NCI-H748 (cell line): ENCODE measurements at regions not wholly inside any gene's neighbourhood (a gene's known extent, or its start where the extent isn't known, plus 50 kb on each side); places are given as distances from the start of the nearest gene placed in this dataset.

Experiments
- DNase-seq: peaks from one replicate; lab custom pipeline; 2025; ENCODE audit not compliant: unreplicated experiment; lab: John Stamatoyannopoulos, UW

- DNase-seq, result no peak
Observed at GRCh38 chr6:113646701-113647100, 210.4 kb upstream of the MARCKS start.

- no peak for DNase-seq
Observed at GRCh38 chr6:113647143-113647889, 209.8 kb upstream of the MARCKS start.

- DNase-seq, result no peak
Observed at GRCh38 chr6:113648698-113649097, 208.4 kb upstream of the MARCKS start.

GRCh38 chr6:113649276-113649675 is 207.9 kb upstream of the MARCKS start:
- no peak for DNase-seq

GRCh38 chr6:113649880-113650609 is 207.1 kb upstream of the MARCKS start:
- DNase-seq, result no peak

GRCh38 chr6:113650610-113650979 is 206.6 kb upstream of the MARCKS start:
- DNase-seq, result no peak

- DNase-seq, result no peak
Observed at GRCh38 chr6:113651120-113651519, 206.0 kb upstream of the MARCKS start.

GRCh38 chr6:113651920-113652319 is 205.2 kb upstream of the MARCKS start:
- DNase-seq, result no peak

GRCh38 chr6:113653275-113653674 is 203.9 kb upstream of the MARCKS start:
- no peak for DNase-seq

GRCh38 chr6:113654396-113654795 is 202.7 kb upstream of the MARCKS start:
- DNase-seq, result no peak

GRCh38 chr6:113655761-113656160 is 201.4 kb upstream of the MARCKS start:
- DNase-seq, result no peak

- DNase-seq, result no peak
Observed at GRCh38 chr6:113659762-113660404, 197.3 kb upstream of the MARCKS start.

GRCh38 chr6:113660819-113661218 is 196.3 kb upstream of the MARCKS start:
- DNase-seq, result no peak

- DNase-seq, result no peak
Observed at GRCh38 chr6:113662093-113662665, 195.0 kb upstream of the MARCKS start.

- DNase-seq, result no peak
Observed at GRCh38 chr6:113662688-113663333, 194.3 kb upstream of the MARCKS start.

GRCh38 chr6:113664909-113665308 is 192.2 kb upstream of the MARCKS start:
- DNase-seq, result peak; percentile 9

- DNase-seq, result peak; percentile 87
Observed at GRCh38 chr6:113668641-113669408, 188.3 kb upstream of the MARCKS start.

- peak; percentile 35 for DNase-seq
Observed at GRCh38 chr6:113669606-113670005, 187.5 kb upstream of the MARCKS start.

GRCh38 chr6:113671421-113671820 is 185.7 kb upstream of the MARCKS start:
- DNase-seq, result no peak

- no peak for DNase-seq
Observed at GRCh38 chr6:113672491-113673149, 184.5 kb upstream of the MARCKS start.
